Left lung (tissue), 4 donors: ENCODE measurements at regions not wholly inside any gene's neighbourhood (a gene's known extent, or its start where the extent isn't known, plus 50 kb on each side); places are given as distances from the start of the nearest gene placed in this dataset.

Experiments
- ATAC-seq: fragments of 200-7000 bp; cut with Tn5 transposase; one replicate; pipeline ENCODE4 v1.9.1; 2020; ENCODE audit warnings: moderate library complexity
- DNase-seq, 4 donors: peaks; one replicate each; pipeline ENCODE4 v3.0.0-alpha.2; 2013 to 2020
- H3K27ac ChIP-seq, 2 donors: fragments of 200-600 bp; sonication (generic) in 1 of 2; one replicate each; pipeline versions ENCODE4 v1.5.0 to v1.8.0; 2020 to 2021
- H3K27me3 ChIP-seq, 2 donors: fragments of 200-600 bp; sonication (generic) in 1 of 2; one replicate each; pipeline versions ENCODE4 v1.5.0 to v1.8.0; 2020 to 2021
- H3K36me3 ChIP-seq, 2 donors: fragments of 200-600 bp; sonication (generic) in 1 of 2; one replicate each; pipeline versions ENCODE4 v1.5.0 to v1.8.0; 2020 to 2021
- H3K4me1 ChIP-seq, 2 donors: fragments of 200-600 bp; one replicate each; pipeline ENCODE4 v1.8.0; 2021
- H3K4me3 ChIP-seq, 2 donors: fragments of 200-600 bp; sonication (generic) in 1 of 2; one replicate each; pipeline versions ENCODE4 v1.5.0 to v1.8.0; 2020 to 2021; ENCODE audit warnings: mild to moderate bottlenecking in 1 of 2
- H3K9me3 ChIP-seq, 2 donors: fragments of 200-600 bp; sonication (generic) in 1 of 2; one replicate each; pipeline versions ENCODE4 v1.5.0 to v1.8.0; 2020 to 2021
- intact Hi-C, 2 donors: fragments of 100-400 bp; cut with DNase I; formaldehyde crosslinking; loops; one replicate each; pipeline versions ENCODE4 v1.11.2 to v1.14.2; 2022
- TF ChIP-seq, protein P1 (sequence below), 2 donors: fragments of 200-600 bp; sonication (generic) in 1 of 2; IDR thresholded peaks; one replicate each; pipeline versions ENCODE4 v1.5.0 to v1.8.0; 2021; ENCODE audit warnings: antibody characterized with exemption in 2 of 2
- donor health status: DM: no; HTN: yes; CAD: no.
- donor health status: DM: no; HTN: no; CAD: no.

DNA sequence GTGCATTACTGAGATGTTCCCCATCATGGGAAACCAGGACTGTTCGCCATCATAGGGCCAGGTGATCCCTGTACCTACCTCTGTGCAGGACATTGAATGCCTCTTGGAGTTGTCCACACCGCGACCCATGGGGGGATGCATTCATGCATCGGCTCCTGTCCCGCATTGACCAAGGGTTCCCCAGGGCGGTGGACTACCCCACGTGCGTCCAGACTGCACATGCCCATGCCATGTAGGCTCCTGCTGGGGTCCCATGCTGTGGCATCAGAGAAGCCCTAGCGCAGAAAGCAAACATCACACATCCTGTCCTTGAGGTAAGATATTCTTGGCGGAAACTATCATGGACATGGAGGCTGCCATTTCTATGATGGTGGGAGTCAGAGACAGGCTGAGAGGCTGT, 121.6 kb upstream of the UNC5B start:
- no peak overlapping the region for H3K27ac ChIP-seq
- DNase-seq, result no peak

GRCh38 chr10:71092812-71093401, 119.5 kb upstream of the UNC5B start:
- Histone ChIP-seq H3K4me1 (no peaks in the 10 kb centered on the region), H3K27ac (no peak overlapping the region), H3K27me3 (no peaks in the 10 kb centered on the region), H3K9me3 (peaks cover 0 to 2% of the 10 kb centered on the region in 2 donors), H3K36me3 (no peaks in the 10 kb centered on the region), H3K4me3 (no peak overlapping the region)
- TF ChIP-seq, protein P1, sequence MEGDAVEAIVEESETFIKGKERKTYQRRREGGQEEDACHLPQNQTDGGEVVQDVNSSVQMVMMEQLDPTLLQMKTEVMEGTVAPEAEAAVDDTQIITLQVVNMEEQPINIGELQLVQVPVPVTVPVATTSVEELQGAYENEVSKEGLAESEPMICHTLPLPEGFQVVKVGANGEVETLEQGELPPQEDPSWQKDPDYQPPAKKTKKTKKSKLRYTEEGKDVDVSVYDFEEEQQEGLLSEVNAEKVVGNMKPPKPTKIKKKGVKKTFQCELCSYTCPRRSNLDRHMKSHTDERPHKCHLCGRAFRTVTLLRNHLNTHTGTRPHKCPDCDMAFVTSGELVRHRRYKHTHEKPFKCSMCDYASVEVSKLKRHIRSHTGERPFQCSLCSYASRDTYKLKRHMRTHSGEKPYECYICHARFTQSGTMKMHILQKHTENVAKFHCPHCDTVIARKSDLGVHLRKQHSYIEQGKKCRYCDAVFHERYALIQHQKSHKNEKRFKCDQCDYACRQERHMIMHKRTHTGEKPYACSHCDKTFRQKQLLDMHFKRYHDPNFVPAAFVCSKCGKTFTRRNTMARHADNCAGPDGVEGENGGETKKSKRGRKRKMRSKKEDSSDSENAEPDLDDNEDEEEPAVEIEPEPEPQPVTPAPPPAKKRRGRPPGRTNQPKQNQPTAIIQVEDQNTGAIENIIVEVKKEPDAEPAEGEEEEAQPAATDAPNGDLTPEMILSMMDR (IDR thresholded peaks at IDR 0.05), result no peak
- ATAC-seq (no peak), DNase-seq (no peak)
- intact Hi-C loops, result no loop called here

More for the DNA sequence above, 121.6 kb upstream of the UNC5B start:
- intact Hi-C loops, result no loop called here
- Histone ChIP-seq H3K27me3 (peaks cover 0 to 1% of the 10 kb centered on the region in 2 donors), H3K4me1 (no peaks in the 10 kb centered on the region), H3K9me3 (peaks cover 0 to 2% of the 10 kb centered on the region in 2 donors), H3K36me3 (no peaks in the 10 kb centered on the region), H3K4me3 (no peak overlapping the region)
- no peak for ATAC-seq
- TF ChIP-seq, protein P1 (IDR thresholded peaks at IDR 0.05), result no peak

DNA sequence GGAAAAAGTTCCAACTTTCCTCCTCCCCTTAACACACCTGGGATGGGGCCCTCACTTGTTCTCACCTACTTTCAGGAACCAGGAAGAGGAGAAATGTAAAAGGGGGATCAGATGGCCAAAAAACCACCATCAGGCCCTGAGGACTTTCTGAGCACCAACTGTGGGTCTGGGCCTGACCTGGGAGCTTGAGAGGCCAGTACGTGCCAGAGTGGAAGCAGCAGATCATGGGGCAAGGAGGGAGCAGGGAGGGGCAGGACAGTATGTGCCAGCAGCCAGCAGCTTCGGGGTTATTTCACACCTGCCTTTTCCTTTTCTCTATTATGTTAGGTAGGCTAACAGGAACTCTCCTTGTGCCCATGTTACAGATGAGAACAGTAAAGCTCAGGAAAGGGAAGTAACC, 118.8 kb upstream of the UNC5B start:
- intact Hi-C loops, result no loop called here
- ATAC-seq (no peak), DNase-seq (no peak)

GRCh38 chr10:71094712-71095390, 117.5 kb upstream of the UNC5B start:
- intact Hi-C loops, result no loop called here

More for the DNA sequence above, 118.8 kb upstream of the UNC5B start:
- no peak overlapping the region for H3K4me3 ChIP-seq
- H3K27ac ChIP-seq, result no peak overlapping the region
- TF ChIP-seq, protein P1 (IDR thresholded peaks at IDR 0.05), result no peak
- peaks cover 0 to 2% of the 10 kb centered on the region in 2 donors for H3K9me3 ChIP-seq
- no peaks in the 10 kb centered on the region for H3K36me3 ChIP-seq
- H3K27me3 ChIP-seq, result no peaks in the 10 kb centered on the region
- no peaks in the 10 kb centered on the region for H3K4me1 ChIP-seq

GRCh38 chr10:71099731-71100361, 112.5 kb upstream of the UNC5B start:
- intact Hi-C loops, result no loop called here
- Histone ChIP-seq H3K27me3 (no peaks in the 10 kb centered on the region), H3K4me3 (no peak overlapping the region), H3K9me3 (no peaks in the 10 kb centered on the region), H3K36me3 (no peaks in the 10 kb centered on the region), H3K27ac (no peak overlapping the region), H3K4me1 (no peaks in the 10 kb centered on the region)
- DNase-seq (no peak), ATAC-seq (no peak)
- TF ChIP-seq, protein P1 (IDR thresholded peaks at IDR 0.05), result no peak

More at GRCh38 chr10:71094712-71095390, 117.5 kb upstream of the UNC5B start:
- TF ChIP-seq, protein P1 (IDR thresholded peaks at IDR 0.05), result no peak
- Histone ChIP-seq H3K36me3 (no peaks in the 10 kb centered on the region), H3K27me3 (no peaks in the 10 kb centered on the region), H3K27ac (no peak overlapping the region), H3K4me1 (no peaks in the 10 kb centered on the region), H3K4me3 (no peak overlapping the region), H3K9me3 (peaks cover 0 to 2% of the 10 kb centered on the region in 2 donors)
- ATAC-seq (no peak), DNase-seq (no peak)
